OCI-LY3 (cell line): ENCODE measurements at regions not wholly inside any gene's neighbourhood (a gene's known extent, or its start where the extent isn't known, plus 50 kb on each side); places are given as distances from the start of the nearest gene placed in this dataset.

Experiments used
- H2AFZ ChIP-seq: fragments of 200-600, 300-600 bp; shearing (Covaris generic); 2 replicates; pipeline ENCODE4 v1.6.0; 2014; ENCODE audit warnings: antibody characterized with exemption, low read depth, low read length
- H3K27ac ChIP-seq: fragments of 200-600, 300-600 bp; sonication (generic); 2 replicates; pipeline ENCODE4 v1.5.1; 2014; ENCODE audit warnings: mild to moderate bottlenecking, low read length, moderate library complexity, mixed read lengths
- H3K27me3 ChIP-seq: fragments of 200-600, 300-600 bp; sonication (generic); 2 replicates; pipeline ENCODE4 v1.6.1; 2014; ENCODE audit warnings: low read depth, low read length, mixed read lengths
- H3K36me3 ChIP-seq: fragments of 200-600, 300-600 bp; sonication (generic); replicated peaks from 2 replicates; pipeline ENCODE3; 2014; ENCODE audit warnings: low read depth, low read length, mixed read lengths
- H3K4me1 ChIP-seq: fragments of 300-600, 200-600 bp; sonication (generic); 2 replicates; pipeline ENCODE4 v1.6.1; 2014; ENCODE audit warnings: low read length, mixed read lengths
- H3K4me2 ChIP-seq: fragments of 200-600, 300-600 bp; sonication (generic); 2 replicates; pipeline ENCODE4 v1.6.1; 2014; ENCODE audit warnings: low read length, mixed read lengths
- H3K4me3 ChIP-seq: fragments of 300-600, 200-600 bp; sonication (generic); 2 replicates; pipeline ENCODE4 v1.5.1; 2014; ENCODE audit warnings: antibody characterized with exemption, mild to moderate bottlenecking, low read length, moderate library complexity
- H3K79me2 ChIP-seq: fragments of 300-600, 200-600 bp; shearing (Covaris generic); 2 replicates; pipeline ENCODE4 v1.6.1; 2014; ENCODE audit warnings: mild to moderate bottlenecking, low read length, mixed read lengths
- H3K9ac ChIP-seq: fragments of 300-600, 200-600 bp; shearing (Covaris generic); 2 replicates; pipeline ENCODE4 v1.6.0; 2014; ENCODE audit warnings: mild to moderate bottlenecking, low read length, moderate library complexity
- H3K9me3 ChIP-seq: fragments of 200-600, 300-600 bp; shearing (Covaris generic); 2 replicates; pipeline ENCODE4 v1.6.1; 2014; ENCODE audit warnings: low read length, mixed read lengths; ENCODE audit not compliant: insufficient read depth
- H4K20me1 ChIP-seq: fragments of 200-600, 300-600 bp; sonication (generic); 2 replicates; pipeline ENCODE4 v1.6.1; 2016; ENCODE audit warnings: low read length, mixed read lengths; ENCODE audit not compliant: insufficient read depth
- CTCF ChIP-seq: fragments of 200-600, 300-600 bp; sonication (generic); IDR thresholded peaks from 2 replicates; pipeline ENCODE4 v1.5.1; 2014; ENCODE audit warnings: antibody characterized with exemption, low read length, low read depth
- EZH2phosphoT487 ChIP-seq: fragments of 200-600 bp; shearing (Covaris generic); IDR thresholded peaks from 2 replicates; pipeline ENCODE4 v1.6.1; 2018; ENCODE audit warnings: antibody characterized with exemption, mixed run types, low read depth

- Histone ChIP-seq H3K79me2 (no peaks in the 10 kb centered on the region), H3K9ac (no peak overlapping the region), H3K36me3 (no peaks in the 10 kb centered on the region), H3K4me2 (no peak overlapping the region), H2AFZ (no peak overlapping the region), H3K9me3 (no peaks in the 10 kb centered on the region), H4K20me1 (no peaks in the 10 kb centered on the region), H3K4me3 (no peak overlapping the region), H3K4me1 (no peaks in the 10 kb centered on the region), H3K27me3 (no peaks in the 10 kb centered on the region), H3K27ac (no peak overlapping the region)
- TF ChIP-seq CTCF (no peak), EZH2phosphoT487 (no peak)
These were observed 195.7 kb upstream of the CCNH start for GRCh38 chr5:87608385-87608784.

- no peak overlapping the region for H3K4me3 ChIP-seq
- H3K79me2 ChIP-seq = no peaks in the 10 kb centered on the region
- H3K27me3 ChIP-seq = no peaks in the 10 kb centered on the region
- no peak overlapping the region for H3K27ac ChIP-seq
- no peak for TF ChIP-seq EZH2phosphoT487
- TF ChIP-seq CTCF = no peak
- no peak overlapping the region for H3K4me2 ChIP-seq
- H3K36me3 ChIP-seq = no peaks in the 10 kb centered on the region
- no peaks in the 10 kb centered on the region for H3K4me1 ChIP-seq
- no peak overlapping the region for H2AFZ ChIP-seq
- H3K9me3 ChIP-seq = no peaks in the 10 kb centered on the region
- no peaks in the 10 kb centered on the region for H4K20me1 ChIP-seq
- no peak overlapping the region for H3K9ac ChIP-seq
These were observed 192.9 kb upstream of the CCNH start for GRCh38 chr5:87605663-87606062.

- Histone ChIP-seq H3K36me3 (no peaks in the 10 kb centered on the region), H3K9ac (no peak overlapping the region), H3K9me3 (no peaks in the 10 kb centered on the region), H3K4me2 (no peak overlapping the region), H3K4me1 (no peaks in the 10 kb centered on the region), H4K20me1 (no peaks in the 10 kb centered on the region), H3K4me3 (no peak overlapping the region), H3K79me2 (no peaks in the 10 kb centered on the region), H2AFZ (no peak overlapping the region), H3K27ac (no peak overlapping the region), H3K27me3 (no peaks in the 10 kb centered on the region)
- TF ChIP-seq CTCF = no peak
These were observed 187.0 kb upstream of the CCNH start for GRCh38 chr5:87599778-87600177.

GRCh38 chr5:87598460-87598859 is 185.7 kb upstream of the CCNH start:
- no peak for TF ChIP-seq CTCF
- no peak for TF ChIP-seq EZH2phosphoT487
- no peak overlapping the region for H2AFZ ChIP-seq
- no peaks in the 10 kb centered on the region for H3K36me3 ChIP-seq
- no peak overlapping the region for H3K27ac ChIP-seq
- H3K4me1 ChIP-seq = no peaks in the 10 kb centered on the region
- no peaks in the 10 kb centered on the region for H3K79me2 ChIP-seq
- no peak overlapping the region for H3K4me2 ChIP-seq
- H3K9ac ChIP-seq = no peak overlapping the region
- H4K20me1 ChIP-seq = no peaks in the 10 kb centered on the region
- H3K9me3 ChIP-seq = no peaks in the 10 kb centered on the region
- H3K27me3 ChIP-seq = no peaks in the 10 kb centered on the region
- H3K4me3 ChIP-seq = no peak overlapping the region
